ENCODE measurements at regions not wholly inside any gene's neighbourhood (a gene's known extent, or its start where the extent isn't known, plus 50 kb on each side); places are given as distances from the start of the nearest gene placed in this dataset.

GRCh38 chr4:151833174-151833573, 72.4 kb upstream of the GATB start:
- TF ChIP-seq CTCF (IDR thresholded peaks at IDR 0.05) (no peak), ZFX (IDR thresholded peaks at IDR 0.05; ENCODE audit: borderline replicate concordance) (no peak)

Data from 22Rv1 (cell line).